Sigmoid colon (tissue), 6 donors: ENCODE measurements at regions not wholly inside any gene's neighbourhood (a gene's known extent, or its start where the extent isn't known, plus 50 kb on each side); places are given as distances from the start of the nearest gene placed in this dataset.

Experiments used
- DNase-seq: peaks from one replicate; pipeline ENCODE4 v3.0.0-alpha.2; 2019
- H3K27ac ChIP-seq, 4 donors: fragments of 200-600 bp; sonication (generic); one replicate each; pipeline ENCODE4 v1.5.1; 2016 to 2019; ENCODE audit warnings: mild to moderate bottlenecking in 1 of 4
- H3K27me3 ChIP-seq, 3 donors: fragments of 200-600 bp; sonication (generic); one replicate each; pipeline ENCODE4 v1.5.1; 2019; ENCODE audit warnings: mild to moderate bottlenecking in 1 of 3
- H3K36me3 ChIP-seq, 4 donors: fragments of 200-600 bp; sonication (generic); one replicate each; pipeline ENCODE4 v1.5.1; 2016 to 2019
- H3K4me1 ChIP-seq, 4 donors: fragments of 200-600 bp; sonication (generic); one replicate each; pipeline ENCODE4 v1.5.1; 2017 to 2019
- H3K4me3 ChIP-seq, 4 donors: fragments of 200-600 bp; sonication (generic); one replicate each; pipeline ENCODE4 v1.5.1; 2017 to 2019; ENCODE audit warnings: mild to moderate bottlenecking in 2 of 4, moderate library complexity in 1 of 4
- H3K9me3 ChIP-seq, 4 donors: fragments of 200-600 bp in 3 of 4; sonication (generic) in 3 of 4; one replicate each; pipeline versions ENCODE4 v1.5.1 to v1.6.1; 2013 to 2019
- CTCF ChIP-seq, 4 experiments: fragments of 450-650 bp in 3 of 4; fragments of 200-600 bp in 1 of 4; IDR thresholded peaks; one replicate each; pipeline ENCODE4 v1.5.1; 2016 to 2019; ENCODE audit warnings: antibody characterized with exemption in 4 of 4, mild to moderate bottlenecking in 3 of 4, moderate library complexity in 2 of 4
- EP300 ChIP-seq, 4 donors: sonication (generic); formaldehyde crosslinking; IDR thresholded peaks; one replicate each; pipeline ENCODE4 v1.6.1; 2017; ENCODE audit warnings: antibody characterized with exemption in 4 of 4
- POLR2A ChIP-seq, 2 donors: fragments of 450-650 bp; IDR thresholded peaks; one replicate each; pipeline ENCODE4 v1.6.1; 2016; ENCODE audit warnings: antibody characterized with exemption in 2 of 2, mild to moderate bottlenecking in 2 of 2, moderate library complexity in 2 of 2
- POLR2AphosphoS5 ChIP-seq, 4 donors: sonication (generic); formaldehyde crosslinking; IDR thresholded peaks; one replicate each; pipeline ENCODE4 v1.6.1; 2017; ENCODE audit warnings: antibody characterized with exemption in 4 of 4
- WGBS, 2 donors: extraction: QIAGEN DNeasy Blood & Tissue Kit; methylation state at CpG; one replicate each; pipeline ENCODE4 v1.1.7; 2013; 5-methylcytosine and 5-hydroxymethylcytosine counted together
- intact Hi-C: fragments of 100-400 bp; cut with DNase I; formaldehyde crosslinking; loops from one replicate; pipeline ENCODE4 v1.15.1; 2023
- donor health status: healthy with polysubstance abuse.
- donor health status: healthy.

- Histone ChIP-seq H3K27ac (no peak overlapping the region), H3K9me3 (no peaks in the 10 kb centered on the region), H3K4me1 (peaks cover 0 to 24% (median 21%) of the 10 kb centered on the region in 4 donors), H3K36me3 (no peaks in the 10 kb centered on the region), H3K4me3 (no peak overlapping the region), H3K27me3 (no peaks in the 10 kb centered on the region)
- DNase-seq, result no peak
- intact Hi-C loops, result no loop called here
- 77 to 80% methylated on average over 10 of the region's 10 CpGs for WGBS, 2 donors
- TF ChIP-seq POLR2A (IDR thresholded peaks at IDR 0.05), result no peak
These were observed 506.1 kb upstream of the PROK2 start for GRCh38 chr3:72290859-72291638.

GRCh38 chr3:72289692-72290071 lies 504.7 kb upstream of the PROK2 start:
- H3K36me3 ChIP-seq, result no peaks in the 10 kb centered on the region
- peaks cover 0 to 24% (median 21%) of the 10 kb centered on the region in 4 donors for H3K4me1 ChIP-seq
- intact Hi-C loops, result no loop called here
- H3K27ac ChIP-seq, result peak overlapping the region in 3 of 4 donors; percentile 63 to 74 (median 71)
- no peak for DNase-seq
- 80 to 83% methylated on average over 4 of the region's 4 CpGs for WGBS, 2 donors
- H3K4me3 ChIP-seq, result no peak overlapping the region
- no peaks in the 10 kb centered on the region for H3K27me3 ChIP-seq
- TF ChIP-seq POLR2A (IDR thresholded peaks at IDR 0.05), result no peak
- no peak for TF ChIP-seq EP300 (IDR thresholded peaks at IDR 0.05)
- TF ChIP-seq CTCF (IDR thresholded peaks at IDR 0.05), result no peak
- TF ChIP-seq POLR2AphosphoS5 (IDR thresholded peaks at IDR 0.05), result no peak
- H3K9me3 ChIP-seq, result no peaks in the 10 kb centered on the region

GRCh38 chr3:72288955-72289691 lies 504.2 kb upstream of the PROK2 start:
- WGBS, 2 donors, result 32 to 59% methylated on average over 25 of the region's 25 CpGs
- Histone ChIP-seq H3K36me3 (no peaks in the 10 kb centered on the region), H3K4me1 (peaks cover 0 to 24% (median 21%) of the 10 kb centered on the region in 4 donors), H3K9me3 (no peaks in the 10 kb centered on the region), H3K4me3 (peak overlapping the region in 3 of 4 donors; percentile 23 to 35 (median 32)), H3K27ac (peak overlapping the region; percentile 57 to 74 (median 67)), H3K27me3 (no peaks in the 10 kb centered on the region)
- DNase-seq, result peak; percentile 70
- TF ChIP-seq POLR2AphosphoS5 (IDR thresholded peaks at IDR 0.05) (peak in 1 of 4 donors; percentile 19), POLR2A (IDR thresholded peaks at IDR 0.05) (no peak)
- intact Hi-C loops, result no loop called here

- WGBS, 2 donors, result 29 to 62% methylated on average over 1 of the region's 1 CpG
- TF ChIP-seq POLR2AphosphoS5 (IDR thresholded peaks at IDR 0.05), result no peak
- no peak for TF ChIP-seq POLR2A (IDR thresholded peaks at IDR 0.05)
- no peak for TF ChIP-seq CTCF (IDR thresholded peaks at IDR 0.05)
- no peak for TF ChIP-seq EP300 (IDR thresholded peaks at IDR 0.05)
These were observed 503.0 kb upstream of the PROK2 start for GRCh38 chr3:72287956-72288355.

GRCh38 chr3:72285502-72285901 lies 500.6 kb upstream of the PROK2 start:
- H3K27ac ChIP-seq, result no peak overlapping the region
- H3K4me3 ChIP-seq, result no peak overlapping the region
- no peaks in the 10 kb centered on the region for H3K27me3 ChIP-seq
- TF ChIP-seq POLR2AphosphoS5 (IDR thresholded peaks at IDR 0.05), result no peak
- TF ChIP-seq EP300 (IDR thresholded peaks at IDR 0.05), result no peak
- TF ChIP-seq POLR2A (IDR thresholded peaks at IDR 0.05), result no peak
- TF ChIP-seq CTCF (IDR thresholded peaks at IDR 0.05), result no peak
- H3K36me3 ChIP-seq, result no peaks in the 10 kb centered on the region
- DNase-seq, result no peak
- intact Hi-C loops, result no loop called here
- peaks cover 0 to 24% (median 21%) of the 10 kb centered on the region in 4 donors for H3K4me1 ChIP-seq
- WGBS, 2 donors, result 93 to 95% methylated on average over 3 of the region's 3 CpGs
- no peaks in the 10 kb centered on the region for H3K9me3 ChIP-seq

More at GRCh38 chr3:72287956-72288355, 503.0 kb upstream of the PROK2 start:
- DNase-seq, result no peak
- no peak overlapping the region for H3K4me3 ChIP-seq
- no peaks in the 10 kb centered on the region for H3K36me3 ChIP-seq
- H3K4me1 ChIP-seq, result peaks cover 0 to 24% (median 21%) of the 10 kb centered on the region in 4 donors
- H3K27me3 ChIP-seq, result no peaks in the 10 kb centered on the region
- no peaks in the 10 kb centered on the region for H3K9me3 ChIP-seq
- intact Hi-C loops, result no loop called here
- H3K27ac ChIP-seq, result no peak overlapping the region
